H1 (cell line): ENCODE measurements at regions not wholly inside any gene's neighbourhood (a gene's known extent, or its start where the extent isn't known, plus 50 kb on each side); places are given as distances from the start of the nearest gene placed in this dataset.
A peak's percentile ranks its signal among the peaks of the same experiment; 100 is the strongest.

Experiments used
- CTCF ChIA-PET: fragments of 300-600 bp; sonication (Branson Sonifier 250); formaldehyde crosslinking; loops from one replicate; lab custom pipeline; 2021; ENCODE audit not compliant: partially characterized antibody; lab: Charles Lee
- POLR2A ChIA-PET: fragments of 300-600 bp; sonication (Branson Sonifier 250); formaldehyde crosslinking; loops from one replicate; lab custom pipeline; 2021; ENCODE audit warnings: inconsistent platforms; ENCODE audit not compliant: partially characterized antibody; lab: Charles Lee
- DNase-seq, 2 experiments: peaks; one replicate each; pipeline versions ENCODE4 v3.0.0 to v3.0.0-alpha.2; 2010 to 2022; ENCODE audit warnings: low spot score in 2 of 2, low read depth in 1 of 2, mixed read lengths in 1 of 2
- FAIRE-seq: peaks from 2 replicates; lab custom pipeline; 2011; peaks lifted over from hg19 to GRCh38; lab: Jason Lieb, UNC
- H2AFZ ChIP-seq: 2 replicates; pipeline ENCODE4 v1.8.1; 2012; ENCODE audit warnings: low read length, inconsistent platforms
- H2AK5ac ChIP-seq: 2 replicates; pipeline ENCODE4 v1.6.1; 2013; ENCODE audit warnings: low read depth, low read length
- H2BK120ac ChIP-seq: replicated peaks from 2 replicates; pipeline ENCODE3; 2013; ENCODE audit warnings: low read depth, low read length, inconsistent platforms
- H2BK12ac ChIP-seq: 2 replicates; pipeline ENCODE4 v1.6.1; 2013; ENCODE audit warnings: low read depth, low read length
- H2BK15ac ChIP-seq: 2 replicates; pipeline ENCODE4 v1.6.1; 2013; ENCODE audit warnings: low read length
- H2BK20ac ChIP-seq: 2 replicates; pipeline ENCODE4 v1.6.1; 2013; ENCODE audit warnings: low read length
- H2BK5ac ChIP-seq: 2 replicates; pipeline ENCODE4 v1.6.1; 2013; ENCODE audit warnings: low read depth, low read length
- H3K14ac ChIP-seq: 2 replicates; pipeline ENCODE4 v1.6.1; 2013; ENCODE audit warnings: inconsistent platforms; ENCODE audit not compliant: insufficient read length
- H3K18ac ChIP-seq: 2 replicates; pipeline ENCODE4 v1.6.1; 2013; ENCODE audit warnings: low read length; ENCODE audit errors: extremely low read depth
- H3K23ac ChIP-seq: 2 replicates; pipeline ENCODE4 v1.6.1; 2013; ENCODE audit warnings: inconsistent platforms; ENCODE audit not compliant: insufficient read length
- H3K23me2 ChIP-seq: 2 replicates; pipeline ENCODE4 v1.6.1; 2013; ENCODE audit warnings: low read depth, low read length
- H3K27ac ChIP-seq: 2 replicates; pipeline ENCODE4 v1.6.1; 2011; ENCODE audit warnings: low read depth, low read length, inconsistent platforms
- H3K27me3 ChIP-seq, 4 experiments: replicated peaks in 1 of 4; 1 replicate in 1 of 4; 2 replicates in 3 of 4; pipeline versions ENCODE4 v1.6.1 to v1.8.1; 2011 to 2013; ENCODE audit warnings: low read length in 3 of 4, mild to moderate bottlenecking in 3 of 4, inconsistent platforms in 2 of 4, mixed read lengths in 2 of 4, moderate library complexity in 1 of 4; ENCODE audit not compliant: control insufficient read depth in 3 of 4, insufficient read depth in 3 of 4; ENCODE audit errors: extremely low read depth in 1 of 4
- H3K36me3 ChIP-seq, 4 experiments: 2 replicates each; pipeline versions ENCODE4 v1.6.1 to v1.8.1; 2011 to 2013; ENCODE audit warnings: mild to moderate bottlenecking in 4 of 4, low read length in 3 of 4, moderate library complexity in 2 of 4, control low read depth in 1 of 4, inconsistent platforms in 1 of 4; ENCODE audit not compliant: insufficient read depth in 4 of 4, control insufficient read depth in 2 of 4
- H3K4ac ChIP-seq: replicated peaks from 2 replicates; pipeline ENCODE3; 2013; ENCODE audit warnings: low read length, low read depth, mixed read lengths, inconsistent platforms; ENCODE audit not compliant: insufficient read length
- H3K4me1 ChIP-seq, 4 experiments: replicated peaks in 1 of 4; 1 replicate in 1 of 4; 2 replicates in 3 of 4; pipeline versions ENCODE4 v1.6.1 to v1.8.1; 2011 to 2013; ENCODE audit warnings: low read length in 3 of 4, inconsistent platforms in 2 of 4, mixed read lengths in 1 of 4; ENCODE audit not compliant: insufficient read depth in 4 of 4, control insufficient read depth in 3 of 4
- H3K4me2 ChIP-seq, 2 experiments: 2 replicates each; pipeline versions ENCODE4 v1.6.1 to v1.8.1; 2011 to 2013; ENCODE audit warnings: low read depth in 2 of 2, low read length in 2 of 2, control low read depth in 1 of 2, inconsistent platforms in 1 of 2, mild to moderate bottlenecking in 1 of 2; ENCODE audit not compliant: insufficient read depth in 1 of 2
- H3K4me3 ChIP-seq, 4 experiments: fragments of 200-600, 300-600 bp in 1 of 4; sonication (generic), shearing (Covaris generic), sonication (Bioruptor Twin) in 1 of 4; 2 replicates each; pipeline versions ENCODE4 v1.5.1 to v1.8.1; 2011 to 2016; ENCODE audit warnings: low read length in 4 of 4, low read depth in 3 of 4, control low read depth in 2 of 4, inconsistent platforms in 2 of 4, mild to moderate bottlenecking in 2 of 4, mixed read lengths in 1 of 4, moderate library complexity in 1 of 4; ENCODE audit not compliant: insufficient read depth in 2 of 4; ENCODE audit errors: extremely low read depth in 1 of 4
- H3K56ac ChIP-seq: replicated peaks from 2 replicates; pipeline ENCODE3; 2013; ENCODE audit warnings: low read depth, mild to moderate bottlenecking, mixed read lengths, low read length, inconsistent platforms; ENCODE audit not compliant: insufficient read length
- H3K79me1 ChIP-seq: 2 replicates; pipeline ENCODE4 v1.6.1; 2013; ENCODE audit warnings: low read depth, low read length, control low read depth
- H3K79me2 ChIP-seq, 2 experiments: 2 replicates each; pipeline versions ENCODE4 v1.6.1 to v1.8.1; 2012 to 2013; ENCODE audit warnings: low read length in 2 of 2, mild to moderate bottlenecking in 2 of 2, inconsistent platforms in 1 of 2; ENCODE audit not compliant: insufficient read depth in 2 of 2, control insufficient read depth in 1 of 2
- H3K9ac ChIP-seq, 4 experiments: replicated peaks in 1 of 4; 1 replicate in 1 of 4; 2 replicates in 3 of 4; pipeline versions ENCODE4 v1.6.1 to v1.8.1; 2011 to 2013; ENCODE audit warnings: low read depth in 3 of 4, low read length in 3 of 4, control low read depth in 2 of 4, mild to moderate bottlenecking in 2 of 4, moderate library complexity in 2 of 4, inconsistent platforms in 1 of 4; ENCODE audit errors: extremely low read depth in 1 of 4
- H3K9me3 ChIP-seq, 2 experiments: 2 replicates each; pipeline versions ENCODE4 v1.6.1 to v1.8.1; 2012 to 2013; ENCODE audit warnings: mild to moderate bottlenecking in 2 of 2, moderate library complexity in 2 of 2, control low read depth in 1 of 2, inconsistent platforms in 1 of 2, low read depth in 1 of 2, low read length in 1 of 2, mixed read lengths in 1 of 2; ENCODE audit not compliant: insufficient read depth in 2 of 2
- H4K20me1 ChIP-seq, 2 experiments: replicated peaks in 1 of 2; 2 replicates each; pipeline versions ENCODE3 to v1.8.1; 2011 to 2013; ENCODE audit warnings: inconsistent platforms in 2 of 2, low read length in 2 of 2, mild to moderate bottlenecking in 1 of 2; ENCODE audit not compliant: insufficient read depth in 2 of 2, control insufficient read depth in 1 of 2
- H4K5ac ChIP-seq: 2 replicates; pipeline ENCODE4 v1.6.1; 2013; ENCODE audit warnings: low read length, low read depth, mixed read lengths, inconsistent platforms; ENCODE audit not compliant: insufficient read length
- H4K8ac ChIP-seq: 2 replicates; pipeline ENCODE4 v1.8.0; 2013; ENCODE audit warnings: mild to moderate bottlenecking, moderate library complexity, low read length, inconsistent platforms; ENCODE audit not compliant: insufficient read depth; ENCODE audit errors: extremely low read depth
- H4K91ac ChIP-seq: replicated peaks from 2 replicates; pipeline ENCODE3; 2013; ENCODE audit warnings: low read length, mixed read lengths, inconsistent platforms; ENCODE audit not compliant: insufficient read length
- CTCF ChIP-seq, 3 experiments: IDR thresholded peaks; 1 replicate in 2 of 3; 2 replicates in 1 of 3; pipeline versions ENCODE4 v1.5.1 to v1.6.1; 2011; ENCODE audit warnings: low read length in 3 of 3, mild to moderate bottlenecking in 3 of 3, inconsistent platforms in 2 of 3, low read depth in 1 of 3, moderate library complexity in 1 of 3; ENCODE audit not compliant: insufficient read depth in 1 of 3; ENCODE audit errors: control extremely low read depth in 1 of 3
- TCF12 ChIP-seq: IDR thresholded peaks from 2 replicates; pipeline ENCODE4 v1.6.1; 2011; ENCODE audit warnings: low read depth, mild to moderate bottlenecking, low read length
- YY1 ChIP-seq: IDR thresholded peaks from 2 replicates; pipeline ENCODE4 v1.6.1; 2011; ENCODE audit warnings: low read depth, mild to moderate bottlenecking, low read length
- WGBS, 2 experiments: shearing (Covaris generic) in 1 of 2; methylation state at CpG; one replicate each; pipeline versions ENCODE4 v1.1.6 to v1.1.7; 2013 to 2015; ENCODE audit warnings: low lambda C conversion rate in 2 of 2, mixed read lengths in 2 of 2, inconsistent platforms in 1 of 2, low coverage in 1 of 2, missing lambda C conversion rate in 1 of 2; ENCODE audit not compliant: insufficient replicate concordance in 2 of 2, insufficient coverage in 1 of 2, insufficient read length in 1 of 2; ENCODE audit errors: extremely low coverage in 1 of 2, missing lambda C conversion rate in 1 of 2; 5-methylcytosine and 5-hydroxymethylcytosine counted together

GRCh38 chr1:234780531-234781162, 170.7 kb upstream of the IRF2BP2 start:
- TF ChIP-seq YY1: peak; percentile 69; the same call in 1 of the 2 replicates
- TF ChIP-seq TCF12: no peak
- peak in 2 of 3 experiments; percentile 24 to 25; a peak in 2 of 4 replicates for TF ChIP-seq CTCF (IDR thresholded peaks at IDR 0.05; ENCODE audit: control extremely low read depth in 1 of 3, insufficient read depth in 1 of 3, low read depth in 1 of 3, low read length in 3 of 3)
- Histone ChIP-seq H3K27ac (no peak overlapping the region), H3K9me3 (no peaks in the 10 kb centered on the region; a peak in 1 of 4 replicates), H3K23ac (no peak overlapping the region), H4K5ac (no peak overlapping the region), H2AK5ac (no peak overlapping the region), H3K27me3 (0 out of 7 replicates have a peak, but pooled peaks cover 0 to 4% (median 0%) of the 10 kb centered on the region in 4 experiments), H3K56ac (no peak overlapping the region), H2BK12ac (peak overlapping the region; percentile 0; the same call in 1 of the 2 replicates), H4K8ac (no peak overlapping the region), H2BK120ac (no peak overlapping the region), H3K79me1 (no peaks in the 10 kb centered on the region), H3K4me2 (no peak overlapping the region), H3K9ac (no peak overlapping the region), H3K4me1 (peaks cover 0 to 8% (median 0%) of the 10 kb centered on the region in 4 experiments; a peak in 4 of 7 replicates), H3K14ac (no peak overlapping the region), H3K79me2 (no peaks in the 10 kb centered on the region), H4K91ac (peak overlapping the region; percentile 1), H3K4ac (no peak overlapping the region), H3K36me3 (no peaks in the 10 kb centered on the region), H2AFZ (no peak overlapping the region), H3K18ac (no peak overlapping the region), H4K20me1 (no peaks in the 10 kb centered on the region), H2BK5ac (no peak overlapping the region), H3K4me3 (no peak overlapping the region), H3K23me2 (no peaks in the 10 kb centered on the region), H2BK20ac (no peak overlapping the region), H2BK15ac (0 out of 2 replicates have a peak overlapping the region, but pooled peaks have one; percentile 5)
- CTCF ChIA-PET: interaction anchor here (0.7 to 1.8 kb wide), 5 partner anchors 9 to 277 kb away, joined by 3 to 4 read pairs (median 3); no protein-coding TSS in a partner anchor
- 84% methylated on average over 13 of the region's 13 CpGs; no CpG with 5 or more reads in 1 of the 2 experiments for WGBS, 2 experiments
- POLR2A ChIA-PET: interaction anchor here (1.2 kb wide), 1 partner anchor 170 kb away, joined by 3 read pairs; the partner anchor contains the start of gene IRF2BP2
- DNase-seq (peak in 1 of 2 experiments; percentile 64), FAIRE-seq (no peak)
